ENCODE measurements at regions not wholly inside any gene's neighbourhood (a gene's known extent, or its start where the extent isn't known, plus 50 kb on each side); places are given as distances from the start of the nearest gene placed in this dataset.

- DNase-seq = no peak
Measured at GRCh38 chr12:83408851-83409250, 722.1 kb downstream of the TMTC2 start.

DNA sequence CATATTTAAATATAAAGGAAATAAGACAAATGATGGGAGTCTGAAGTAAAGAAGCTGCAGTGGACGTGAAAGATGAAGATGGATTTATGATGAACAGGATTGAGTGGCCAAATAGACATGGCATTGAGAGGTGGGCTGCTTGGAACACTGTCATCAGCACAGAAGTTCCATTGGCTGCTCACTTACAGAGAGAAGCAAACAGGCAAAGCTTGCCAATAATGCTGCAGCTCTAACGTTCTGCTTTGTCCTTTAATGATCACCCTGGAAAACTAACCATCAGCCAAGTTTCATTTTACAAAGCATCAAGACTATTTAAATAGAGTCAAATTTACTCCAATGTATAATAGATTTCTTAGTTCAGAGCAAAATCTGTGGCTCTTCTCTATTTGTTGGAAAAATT, 721.4 kb downstream of the TMTC2 start:
- no peak for DNase-seq

DNA sequence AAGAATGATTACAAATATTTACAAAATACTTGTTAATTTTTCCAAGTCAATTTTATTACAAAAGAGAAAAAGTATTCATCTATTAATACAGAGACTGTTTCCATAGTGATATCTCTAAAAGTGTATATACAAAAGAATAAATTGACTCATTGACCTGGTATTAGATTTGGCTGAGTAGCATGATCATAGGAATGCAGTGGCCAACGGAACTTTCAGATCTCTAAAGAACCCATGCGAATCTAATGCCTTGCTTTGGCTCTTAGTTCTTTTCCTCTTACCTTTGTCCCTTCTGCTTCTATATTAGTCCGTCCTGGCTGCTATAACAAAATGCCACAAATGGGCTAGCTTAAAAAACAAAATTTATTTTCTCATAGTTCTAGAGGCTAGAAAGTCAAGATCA, 717.8 kb downstream of the TMTC2 start:
- DNase-seq = no peak

DNA sequence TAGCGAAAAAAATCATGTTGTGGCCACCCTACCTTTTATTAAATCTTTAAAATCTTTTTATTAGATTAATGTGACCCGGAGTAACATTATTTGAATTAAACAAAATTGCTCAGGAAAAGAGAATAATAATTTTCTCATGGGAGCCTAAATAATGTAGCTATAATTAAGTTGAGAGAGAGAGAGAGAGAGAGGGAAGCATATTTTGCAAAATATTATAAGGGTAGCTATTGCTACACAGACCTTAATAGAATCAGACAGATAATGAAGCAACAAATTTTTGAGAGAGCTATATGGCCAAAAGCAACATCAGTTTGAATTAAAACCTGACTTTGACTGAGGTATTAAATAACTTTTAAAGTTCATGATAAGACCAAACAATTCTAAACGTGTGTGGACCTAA, 703.5 kb downstream of the TMTC2 start:
- no peak for DNase-seq

DNA sequence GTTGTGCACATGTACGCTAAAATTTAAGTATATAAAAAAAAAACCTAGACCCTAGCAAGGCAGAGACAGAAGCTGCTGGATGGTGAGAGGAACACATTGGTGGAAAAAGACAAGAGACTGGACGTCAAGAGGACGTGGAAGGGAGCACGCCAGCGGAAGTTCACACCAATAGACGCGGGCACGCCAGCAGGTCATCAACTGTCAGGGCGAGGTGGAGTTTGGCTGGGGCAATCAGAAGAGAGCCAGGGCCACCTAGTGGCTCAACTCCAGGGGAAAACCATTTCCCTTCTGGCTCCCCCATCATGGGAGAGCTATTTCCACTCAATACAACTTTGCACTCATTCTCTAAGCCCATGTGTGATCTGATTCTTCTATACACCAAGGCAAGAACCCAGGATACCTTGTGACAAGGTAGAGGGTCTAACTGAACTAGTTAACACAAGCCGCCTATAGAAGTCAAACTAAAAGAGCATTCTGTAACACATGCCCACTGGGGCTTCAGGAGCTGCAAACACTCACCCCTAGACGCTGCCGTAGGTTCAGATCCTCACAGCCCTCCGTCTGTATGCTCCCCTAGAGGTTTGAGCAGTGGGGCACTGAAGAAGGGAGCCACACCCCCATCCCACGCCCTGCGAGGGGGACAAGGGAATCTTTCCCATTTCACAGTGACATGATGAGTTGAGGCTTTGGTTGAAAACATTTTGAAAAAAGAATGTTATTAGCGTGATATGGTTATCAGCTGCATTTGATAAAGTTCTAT, 702.7 kb downstream of the TMTC2 start:
- peak; percentile 0 to 13 for DNase-seq

DNA sequence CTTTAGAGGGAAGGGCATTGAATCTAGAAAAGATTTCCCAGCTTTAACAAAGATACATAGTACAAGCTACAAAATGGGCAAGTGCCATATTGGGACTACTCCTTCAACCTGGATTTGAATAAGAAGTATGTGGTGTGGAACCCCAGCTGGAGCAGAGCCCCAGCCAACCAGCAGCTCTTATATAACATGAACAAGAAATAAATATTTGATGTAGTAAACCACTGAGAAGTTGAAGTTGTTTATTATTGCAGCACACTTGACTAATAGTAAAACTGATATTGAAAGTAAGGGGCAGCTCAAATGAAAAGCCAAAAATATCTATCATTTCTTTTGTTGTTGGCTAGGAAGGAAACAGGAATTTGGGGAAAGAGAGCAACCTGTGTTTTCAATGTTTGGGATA, 701.8 kb downstream of the TMTC2 start:
- no peak for DNase-seq

- DNase-seq = no peak
Measured at GRCh38 chr12:83386527-83387264, 700.0 kb downstream of the TMTC2 start.

GRCh38 chr12:83378186-83378727, 691.6 kb downstream of the TMTC2 start:
- no peak for DNase-seq

- no peak for DNase-seq
Measured at GRCh38 chr12:83365317-83365716, 678.6 kb downstream of the TMTC2 start.

DNA sequence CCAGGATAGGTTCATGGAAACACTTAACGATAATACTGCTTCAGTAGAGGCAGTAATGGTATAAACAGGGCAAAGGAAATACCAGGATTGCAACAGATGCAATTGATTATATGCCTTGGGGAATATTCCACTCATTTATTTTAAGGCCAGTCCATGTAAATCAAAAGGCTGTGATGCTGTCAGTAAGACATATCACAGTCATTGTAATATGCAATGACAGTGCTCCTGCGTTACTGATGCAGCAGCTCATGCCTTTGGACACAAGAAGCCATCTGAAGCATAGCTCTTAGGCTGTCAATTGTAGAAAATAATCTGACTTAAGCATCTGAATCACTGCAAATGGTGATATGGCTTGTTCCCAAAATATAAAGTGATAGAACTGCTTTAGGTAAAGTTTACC, 674.8 kb downstream of the TMTC2 start:
- no peak for DNase-seq

DNA sequence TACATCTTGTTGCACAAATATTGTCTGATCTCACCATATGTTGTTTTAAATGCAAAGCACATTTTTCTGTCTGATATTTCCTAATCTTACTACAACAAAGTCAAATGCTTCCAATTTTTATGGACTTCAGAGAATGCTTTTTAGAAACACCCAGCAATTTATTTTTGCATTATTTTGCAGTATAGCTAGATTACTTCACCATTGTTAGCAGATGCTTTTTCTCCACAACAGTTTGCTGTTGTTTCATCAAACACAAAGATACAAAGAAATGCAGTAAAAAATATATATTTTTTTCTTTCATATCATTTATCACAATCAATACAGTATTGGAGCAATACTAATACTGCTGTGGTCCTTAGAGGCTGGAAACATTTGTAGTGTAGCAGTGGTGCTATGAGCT, 674.4 kb downstream of the TMTC2 start:
- DNase-seq = no peak

GRCh38 chr12:83349907-83350611, 663.4 kb downstream of the TMTC2 start:
- DNase-seq = no peak

DNA sequence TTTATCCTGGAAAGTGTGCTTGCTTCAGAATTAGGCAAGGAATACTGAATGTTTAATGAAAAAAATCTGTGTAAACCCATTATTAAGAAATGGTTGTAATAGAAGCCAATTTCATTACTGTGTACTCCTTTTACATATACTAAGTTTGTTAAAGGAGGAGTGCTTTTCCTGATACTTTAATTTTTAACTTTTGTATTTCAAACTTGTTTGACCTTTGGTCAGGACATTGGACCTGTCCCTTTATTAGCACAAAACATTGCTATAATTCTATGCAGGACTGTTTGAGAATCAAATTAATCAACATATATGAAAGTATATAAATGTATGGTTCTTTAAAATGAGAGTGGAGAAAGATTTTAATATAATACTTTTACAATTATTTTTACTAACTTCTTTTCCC, 659.6 kb downstream of the TMTC2 start:
- no peak for DNase-seq

- no peak for DNase-seq
Measured at GRCh38 chr12:83343767-83344166, 657.1 kb downstream of the TMTC2 start.

DNA sequence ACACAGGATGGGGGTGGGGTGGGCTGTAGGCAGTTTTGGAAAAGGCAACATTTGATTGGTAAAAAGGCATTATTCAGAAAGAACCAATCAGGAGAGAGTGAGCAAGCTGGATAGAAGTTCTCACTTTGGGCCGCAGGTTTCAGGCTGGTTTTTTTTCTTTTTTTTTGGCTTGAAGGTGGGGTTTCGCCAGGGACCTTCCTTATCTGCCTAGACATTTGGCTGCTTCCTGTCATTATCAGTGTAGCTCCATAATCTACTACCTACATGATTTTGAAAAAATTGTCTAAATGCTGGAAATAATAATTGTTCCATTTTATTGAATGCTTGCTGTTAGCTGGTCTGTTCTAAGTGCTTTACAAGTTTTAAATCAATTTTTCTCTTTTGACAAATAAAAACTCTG, 649.0 kb downstream of the TMTC2 start:
- no peak for DNase-seq

GRCh38 chr12:83326666-83327065, 640.0 kb downstream of the TMTC2 start:
- DNase-seq = no peak

- DNase-seq = no peak
Measured at GRCh38 chr12:83323866-83324265, 637.2 kb downstream of the TMTC2 start.

- DNase-seq = no peak
Measured at GRCh38 chr12:83322809-83323208, 636.1 kb downstream of the TMTC2 start.

- no peak for DNase-seq
Measured at GRCh38 chr12:83321971-83322370, 635.3 kb downstream of the TMTC2 start.

DNA sequence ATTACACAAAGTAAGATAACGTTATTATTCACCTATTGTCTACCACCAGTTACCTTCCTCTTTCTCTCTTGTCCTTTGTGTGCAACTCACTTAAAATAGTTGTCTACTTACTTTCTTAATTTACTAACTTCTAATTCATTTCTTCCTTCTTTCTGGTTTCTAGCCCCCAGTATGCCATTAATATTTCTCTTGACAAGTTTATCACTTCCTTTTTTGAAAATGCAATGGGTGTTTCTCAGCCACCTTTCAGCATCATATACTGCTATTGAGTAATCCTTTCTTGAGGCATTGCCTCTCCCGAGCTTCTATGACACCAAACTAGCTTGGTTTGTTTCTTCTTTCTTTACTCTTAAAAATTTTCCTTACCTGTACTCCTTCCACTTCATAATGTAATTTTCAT, 633.6 kb downstream of the TMTC2 start:
- DNase-seq = no peak

DNA sequence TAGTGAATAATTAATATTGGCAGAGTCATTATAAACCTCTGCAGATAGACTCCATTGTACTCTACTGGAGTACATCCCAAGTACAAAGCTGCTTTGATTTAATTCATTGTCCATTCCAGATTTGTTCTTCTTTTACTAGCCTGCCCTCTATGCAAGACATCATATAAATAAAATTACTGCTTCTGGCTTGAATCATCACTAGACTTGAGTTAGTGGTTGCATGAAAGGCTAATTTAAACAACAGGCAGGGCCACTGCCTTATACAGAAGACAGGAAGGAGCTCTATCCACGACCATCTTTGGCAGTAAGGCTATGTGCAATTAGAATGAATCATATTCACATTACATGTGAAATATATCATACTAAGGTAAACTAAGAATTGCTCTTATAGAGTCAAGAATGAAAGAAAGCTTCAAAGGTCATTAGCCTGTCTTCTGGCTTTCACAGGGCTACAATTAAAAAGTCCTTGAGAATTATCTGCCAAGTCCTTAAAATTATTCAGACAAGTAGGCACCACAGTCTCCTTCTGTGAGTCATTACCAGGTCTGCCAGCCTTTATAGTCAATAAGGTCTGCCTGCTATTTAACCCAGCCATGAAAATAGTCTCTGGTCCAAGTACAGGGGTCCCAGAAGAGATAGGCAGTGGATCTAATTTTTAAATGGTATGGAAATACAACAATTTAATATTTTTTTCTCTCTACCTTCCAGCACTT, 631.8 kb downstream of the TMTC2 start:
- no peak for DNase-seq

GRCh38 chr12:83317595-83317994, 630.9 kb downstream of the TMTC2 start:
- DNase-seq = no peak

- DNase-seq = no peak
Measured at GRCh38 chr12:83313827-83314226, 627.1 kb downstream of the TMTC2 start.
